ENCODE measurements at regions not wholly inside any gene's neighbourhood (a gene's known extent, or its start where the extent isn't known, plus 50 kb on each side); places are given as distances from the start of the nearest gene placed in this dataset.
"Not testable (repeated sequence)": the region's sequence is repeated elsewhere in the genome, so short reads cannot be mapped to it uniquely, and the experiment has no call there.

DNA sequence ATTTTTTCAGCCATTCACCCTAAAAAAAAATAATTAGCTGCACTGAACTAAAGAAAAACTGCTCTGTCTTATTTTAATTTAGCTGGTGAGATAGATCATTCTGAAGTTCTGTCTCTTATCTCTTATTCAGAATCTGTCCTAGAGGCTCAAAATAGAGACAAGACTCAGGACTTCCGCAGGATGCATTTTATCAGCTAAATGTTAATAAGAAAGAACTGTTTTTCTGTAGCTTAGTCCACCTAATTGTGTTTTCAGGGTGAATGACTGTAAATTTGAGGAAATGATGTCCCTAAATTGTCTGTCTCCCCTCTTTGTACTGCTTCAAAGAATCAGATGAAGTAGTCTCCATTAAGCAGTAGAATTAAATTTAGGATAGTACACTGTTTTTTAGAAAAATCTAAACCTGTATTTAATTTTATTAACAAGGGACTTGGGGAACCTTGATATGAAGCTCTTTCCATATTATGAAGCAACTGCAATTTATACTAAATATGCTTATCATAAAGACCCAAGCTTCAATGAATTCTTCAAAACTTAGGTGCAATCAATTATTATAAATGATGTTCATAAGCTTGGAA lies 671.9 kb downstream of the RWDD3 start:
- Histone ChIP-seq H3K4me3 (ENCODE audit: low read depth, low read length) (no peak overlapping the region), H3K27me3 (ENCODE audit: control insufficient read depth, insufficient read depth, low read length) (no peaks in the 10 kb centered on the region), H3K36me3 (ENCODE audit: control insufficient read depth, insufficient read depth, low read length) (no peaks in the 10 kb centered on the region)
- TF ChIP-seq, protein P1, sequence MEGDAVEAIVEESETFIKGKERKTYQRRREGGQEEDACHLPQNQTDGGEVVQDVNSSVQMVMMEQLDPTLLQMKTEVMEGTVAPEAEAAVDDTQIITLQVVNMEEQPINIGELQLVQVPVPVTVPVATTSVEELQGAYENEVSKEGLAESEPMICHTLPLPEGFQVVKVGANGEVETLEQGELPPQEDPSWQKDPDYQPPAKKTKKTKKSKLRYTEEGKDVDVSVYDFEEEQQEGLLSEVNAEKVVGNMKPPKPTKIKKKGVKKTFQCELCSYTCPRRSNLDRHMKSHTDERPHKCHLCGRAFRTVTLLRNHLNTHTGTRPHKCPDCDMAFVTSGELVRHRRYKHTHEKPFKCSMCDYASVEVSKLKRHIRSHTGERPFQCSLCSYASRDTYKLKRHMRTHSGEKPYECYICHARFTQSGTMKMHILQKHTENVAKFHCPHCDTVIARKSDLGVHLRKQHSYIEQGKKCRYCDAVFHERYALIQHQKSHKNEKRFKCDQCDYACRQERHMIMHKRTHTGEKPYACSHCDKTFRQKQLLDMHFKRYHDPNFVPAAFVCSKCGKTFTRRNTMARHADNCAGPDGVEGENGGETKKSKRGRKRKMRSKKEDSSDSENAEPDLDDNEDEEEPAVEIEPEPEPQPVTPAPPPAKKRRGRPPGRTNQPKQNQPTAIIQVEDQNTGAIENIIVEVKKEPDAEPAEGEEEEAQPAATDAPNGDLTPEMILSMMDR (IDR thresholded peaks at IDR 0.05; ENCODE audit: insufficient read depth, low read length, poor library complexity, severe bottlenecking), result no peak
- DNase-seq (ENCODE audit: low read depth), result no peak

DNA sequence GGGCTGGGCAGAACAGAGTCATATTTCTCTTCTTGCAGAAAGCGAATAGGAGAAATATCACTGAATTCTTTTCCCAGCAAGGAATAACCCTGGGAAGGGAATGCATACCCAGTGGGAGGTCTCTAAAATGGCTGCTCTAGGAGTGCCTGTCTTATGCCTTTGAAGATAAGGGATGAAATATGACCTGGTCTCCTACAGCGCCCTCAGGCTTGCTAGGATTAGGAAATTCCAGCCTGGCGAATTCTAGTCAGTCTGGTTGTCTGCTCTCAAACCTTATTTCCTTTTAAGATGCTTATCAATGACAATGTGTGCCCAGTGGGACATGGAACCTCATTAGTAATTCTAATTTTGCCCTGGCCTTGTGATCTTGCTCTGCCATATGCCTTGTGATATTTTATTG lies 677.7 kb downstream of the RWDD3 start:
- not testable (repeated sequence) for H3K27me3 ChIP-seq (ENCODE audit: control insufficient read depth, insufficient read depth, low read length)

DNA sequence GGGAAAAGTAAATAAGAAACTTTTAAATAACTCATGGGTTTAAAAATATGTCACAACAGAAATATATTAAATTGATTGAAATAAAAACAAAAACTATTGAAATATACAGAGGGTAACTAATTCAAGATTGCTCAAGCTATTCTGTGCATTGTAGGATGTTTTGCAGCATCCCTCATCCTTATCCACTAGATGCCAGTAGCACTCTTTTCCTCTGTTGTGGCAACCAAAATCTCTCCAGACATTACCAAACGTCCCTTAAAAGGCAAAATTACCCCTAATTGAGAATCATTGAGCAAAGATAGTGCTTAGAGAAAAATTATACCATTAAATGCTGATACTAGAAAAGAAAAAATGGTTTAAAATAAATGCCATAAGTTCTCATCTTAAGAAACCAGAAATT lies 682.6 kb downstream of the RWDD3 start:
- Histone ChIP-seq H3K4me3 (ENCODE audit: low read depth, low read length) (no peak overlapping the region), H3K27me3 (ENCODE audit: control insufficient read depth, insufficient read depth, low read length) (no peaks in the 10 kb centered on the region), H3K36me3 (ENCODE audit: control insufficient read depth, insufficient read depth, low read length) (no peaks in the 10 kb centered on the region)
- no peak for DNase-seq (ENCODE audit: low read depth)
- TF ChIP-seq, protein P1 (IDR thresholded peaks at IDR 0.05; ENCODE audit: insufficient read depth, low read length, poor library complexity, severe bottlenecking), result peak; percentile 50

More for the DNA sequence above, 677.7 kb downstream of the RWDD3 start:
- not testable (repeated sequence) for H3K36me3 ChIP-seq (ENCODE audit: control insufficient read depth, insufficient read depth, low read length); H3K4me3 ChIP-seq (ENCODE audit: low read depth, low read length); DNase-seq (ENCODE audit: low read depth)

DNA sequence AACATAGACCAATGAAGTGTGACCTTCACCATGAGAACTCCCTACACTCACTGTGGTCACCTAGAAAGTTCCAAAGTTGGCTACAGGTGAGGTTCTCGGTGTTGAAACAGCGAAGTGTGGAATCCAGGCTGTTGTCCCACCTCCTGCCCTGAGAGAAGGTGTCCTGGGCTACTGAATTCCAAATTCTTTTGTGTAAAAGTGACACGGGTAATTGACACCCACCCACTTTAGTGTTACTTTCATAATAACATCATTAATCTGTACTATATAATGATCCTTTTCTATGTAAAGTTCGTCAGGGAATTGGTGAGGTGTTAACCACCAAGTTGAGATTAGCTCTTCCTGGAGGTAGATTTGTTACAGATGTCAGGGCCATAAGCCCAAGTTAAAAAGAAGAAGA lies 690.7 kb downstream of the RWDD3 start:
- TF ChIP-seq, protein P1 (IDR thresholded peaks at IDR 0.05; ENCODE audit: insufficient read depth, low read length, poor library complexity, severe bottlenecking), result no peak
- DNase-seq (ENCODE audit: low read depth), result no peak
- no peaks in the 10 kb centered on the region for H3K27me3 ChIP-seq (ENCODE audit: control insufficient read depth, insufficient read depth, low read length)
- H3K4me3 ChIP-seq (ENCODE audit: low read depth, low read length), result no peak overlapping the region
- no peaks in the 10 kb centered on the region for H3K36me3 ChIP-seq (ENCODE audit: control insufficient read depth, insufficient read depth, low read length)

DNA sequence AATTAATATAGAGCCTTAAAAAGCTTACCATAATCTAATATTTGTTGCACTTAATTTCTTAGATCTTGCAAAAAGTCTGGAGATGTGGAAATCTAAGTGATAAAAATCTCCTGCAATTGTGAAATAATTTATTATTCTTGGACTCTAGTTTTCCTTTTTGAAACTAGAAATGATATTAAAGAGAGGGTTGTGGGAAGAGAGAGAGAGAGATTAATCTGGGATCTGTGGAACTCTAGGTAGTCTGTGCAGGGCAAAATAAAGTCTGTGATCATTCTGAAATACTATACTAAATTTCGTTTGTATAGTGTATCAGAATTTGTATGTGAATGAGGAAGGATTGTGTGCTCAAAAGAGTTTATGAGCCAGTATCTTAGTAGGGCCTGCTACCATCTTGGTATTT lies 692.3 kb downstream of the RWDD3 start:
- TF ChIP-seq, protein P1 (IDR thresholded peaks at IDR 0.05; ENCODE audit: insufficient read depth, low read length, poor library complexity, severe bottlenecking), result no peak
- no peak for DNase-seq (ENCODE audit: low read depth)
- H3K27me3 ChIP-seq (ENCODE audit: control insufficient read depth, insufficient read depth, low read length), result no peaks in the 10 kb centered on the region
- no peaks in the 10 kb centered on the region for H3K36me3 ChIP-seq (ENCODE audit: control insufficient read depth, insufficient read depth, low read length)
- H3K4me3 ChIP-seq (ENCODE audit: low read depth, low read length), result no peak overlapping the region

DNA sequence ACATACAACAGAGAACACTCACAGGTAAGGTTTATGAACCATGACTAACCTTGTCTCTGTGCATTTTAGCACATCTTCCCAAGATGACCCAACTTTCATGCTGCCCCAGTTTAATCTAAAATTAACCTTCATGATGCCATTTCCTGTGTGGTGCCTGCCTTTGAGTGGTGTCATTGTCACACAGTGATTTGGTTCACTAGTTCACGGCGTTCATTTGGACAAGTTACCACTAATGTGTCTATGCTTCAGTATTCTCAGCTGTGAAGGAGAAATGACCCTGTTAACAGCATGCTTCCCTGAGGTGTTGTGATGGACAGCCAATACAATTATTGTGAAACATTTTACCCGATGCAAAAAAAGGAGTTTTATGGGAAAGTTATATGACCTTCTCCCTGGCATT lies 693.1 kb downstream of the RWDD3 start:
- TF ChIP-seq, protein P1 (IDR thresholded peaks at IDR 0.05; ENCODE audit: insufficient read depth, low read length, poor library complexity, severe bottlenecking), result no peak
- no peak for DNase-seq (ENCODE audit: low read depth)
- no peaks in the 10 kb centered on the region for H3K27me3 ChIP-seq (ENCODE audit: control insufficient read depth, insufficient read depth, low read length)

More for the DNA sequence above, 693.1 kb downstream of the RWDD3 start:
- no peaks in the 10 kb centered on the region for H3K36me3 ChIP-seq (ENCODE audit: control insufficient read depth, insufficient read depth, low read length)
- no peak overlapping the region for H3K4me3 ChIP-seq (ENCODE audit: low read depth, low read length)
